A549 (cell line): ENCODE measurements at regions not wholly inside any gene's neighbourhood (a gene's known extent, or its start where the extent isn't known, plus 50 kb on each side); places are given as distances from the start of the nearest gene placed in this dataset.
"Not testable (repeated sequence)": the region's sequence is repeated elsewhere in the genome, so short reads cannot be mapped to it uniquely, and the experiment has no call there.

Experiments
- ATAC-seq, 2 experiments: fragments of 200-7000 bp in 1 of 2; fragments of >200 bp in 1 of 2; cut with Nextera tagmentation in 1 of 2; cut with Tn5 transposase in 1 of 2; 3 replicates each; pipeline versions ENCODE4 v1.8.0 to v1.9.1; 2018 to 2020; ENCODE audit warnings: mild to moderate bottlenecking in 1 of 2, moderate library complexity in 1 of 2
- CTCF ChIA-PET: fragments of 300-600 bp; sonication (Branson Sonifier 250); formaldehyde crosslinking; extraction: SDS; loops from one replicate; lab custom pipeline; 2021; ENCODE audit warnings: antibody characterized with exemption, inconsistent platforms; lab: Yijun Ruan, JAX
- POLR2A ChIA-PET: fragments of 350-600 bp; formaldehyde crosslinking; extraction: SDS; loops from one replicate; lab custom pipeline; 2021; ENCODE audit warnings: antibody characterized with exemption, inconsistent platforms; lab: Yijun Ruan, JAX
- DNase-seq, 2 experiments: peaks; one replicate each; pipeline versions ENCODE4 v3.0.0 to v3.0.0-alpha.2; 2011 to 2016; ENCODE audit warnings: low read depth in 1 of 2, low spot score in 1 of 2
- FAIRE-seq: peaks from 2 replicates; lab custom pipeline; 2011; peaks lifted over from hg19 to GRCh38; lab: Jason Lieb, UNC
- H3K27ac ChIP-seq, 2 experiments: fragments of >200 bp; sonication (Bioruptor Twin); formaldehyde crosslinking; 3 replicates each; pipeline ENCODE4 v1.5.1; 2016 to 2017
- H3K4me1 ChIP-seq: fragments of >200 bp; sonication (Bioruptor Twin); formaldehyde crosslinking; 3 replicates; pipeline ENCODE4 v1.6.1; 2016
- H3K4me2 ChIP-seq: fragments of >200 bp; sonication (Bioruptor Twin); formaldehyde crosslinking; 3 replicates; pipeline ENCODE4 v1.6.1; 2016
- H3K4me3 ChIP-seq: fragments of >200 bp; sonication (Bioruptor Twin); formaldehyde crosslinking; 3 replicates; pipeline ENCODE4 v1.5.1; 2016
- H3K9me3 ChIP-seq: fragments of >200 bp; sonication (Bioruptor Twin); formaldehyde crosslinking; 3 replicates; pipeline ENCODE4 v1.6.1; 2016
- CHD4 ChIP-seq: fragments of 200-600 bp; sonication (generic); IDR thresholded peaks from 2 replicates; pipeline ENCODE4 v1.6.1; 2016; ENCODE audit warnings: antibody characterized with exemption, mild to moderate bottlenecking, borderline replicate concordance
- EHF ChIP-seq: fragments of 250-450 bp; sonication (Bioruptor Pico); IDR thresholded peaks from 2 replicates; pipeline ENCODE4 v1.5.0; 2020; ENCODE audit warnings: mild to moderate bottlenecking
- HDAC2 ChIP-seq: fragments of 200-600 bp; sonication (generic); IDR thresholded peaks from 2 replicates; pipeline ENCODE4 v1.6.1; 2016
- HEYL ChIP-seq: fragments of 250-450 bp; sonication (Bioruptor Pico); IDR thresholded peaks from 2 replicates; pipeline ENCODE4 v1.8.0; 2021; ENCODE audit warnings: mild to moderate bottlenecking, moderate library complexity
- HOXB13 ChIP-seq: fragments of 250-450 bp; sonication (Bioruptor Pico); IDR thresholded peaks from 2 replicates; pipeline ENCODE4 v1.5.0; 2020; ENCODE audit warnings: low read depth, mild to moderate bottlenecking, moderate library complexity
- KDM1A ChIP-seq: fragments of 200-600 bp; sonication (generic); IDR thresholded peaks from 2 replicates; pipeline ENCODE4 v1.6.1; 2016; ENCODE audit warnings: low read depth, mild to moderate bottlenecking
- MAZ ChIP-seq: fragments of 150-350 bp; IDR thresholded peaks from 2 replicates; pipeline ENCODE4 v1.6.1; 2014; ENCODE audit warnings: antibody characterized with exemption, low read depth, low read length, borderline replicate concordance
- RAD21 ChIP-seq, 2 experiments: fragments of >200 bp in 1 of 2; sonication (Bioruptor Twin) in 1 of 2; formaldehyde crosslinking in 1 of 2; IDR thresholded peaks in 1 of 2; conservative IDR thresholded peaks in 1 of 2; 2 replicates in 1 of 2; 3 replicates in 1 of 2; pipeline ENCODE4 v1.6.1; 2012 to 2018; ENCODE audit warnings: inconsistent platforms in 1 of 2
- ZFP36 ChIP-seq: fragments of 450-650 bp; IDR thresholded peaks from 2 replicates; pipeline ENCODE4 v1.6.1; 2014; ENCODE audit warnings: borderline replicate concordance; ENCODE audit not compliant: partially characterized antibody
- ZNF302 ChIP-seq: fragments of 250-450 bp; sonication (Bioruptor Pico); IDR thresholded peaks from 2 replicates; pipeline ENCODE4 v1.9.0; 2021; ENCODE audit warnings: inconsistent platforms, mild to moderate bottlenecking, moderate library complexity
- WGBS: methylation state at CpG from one replicate; pipeline ENCODE4 v1.1.6; 2017; ENCODE audit errors: missing lambda C conversion rate; 5-methylcytosine and 5-hydroxymethylcytosine counted together
- TF ChIP-seq, protein P1 (sequence below): fragments of 200-600 bp; sonication (generic); IDR thresholded peaks from 2 replicates; pipeline ENCODE4 v1.6.1; 2016; ENCODE audit warnings: antibody characterized with exemption, mild to moderate bottlenecking, moderate library complexity

DNA sequence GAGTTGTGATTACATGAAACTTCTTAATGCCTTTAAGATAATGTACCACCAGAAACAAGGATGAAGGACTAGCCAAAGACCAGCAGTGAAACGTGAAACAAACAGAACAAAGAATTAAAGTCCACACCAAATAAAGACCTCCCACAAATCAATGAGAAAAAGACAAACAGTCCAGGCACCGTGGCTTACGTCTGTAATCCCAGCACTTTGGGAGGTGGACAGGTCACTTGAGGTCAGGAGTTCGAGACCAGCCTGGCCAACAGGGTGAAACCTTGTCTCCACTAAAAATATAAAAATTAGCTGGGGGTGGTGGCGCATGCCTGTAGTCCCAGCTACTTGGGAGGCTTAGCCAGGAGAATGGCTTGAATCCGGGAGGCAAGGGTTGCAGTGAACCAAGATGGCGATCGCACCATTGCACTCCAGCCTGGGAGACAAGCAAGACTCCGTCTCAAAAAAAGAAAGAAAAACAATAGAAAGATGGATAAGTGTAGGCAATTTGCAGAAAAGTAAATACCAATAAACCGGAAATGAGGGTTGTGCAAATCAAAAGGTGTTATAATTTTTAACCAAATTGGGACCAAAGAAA lies 167.8 kb upstream of the GRK3 start (continued):
- no peak for TF ChIP-seq EHF (CRISPR knock-in tag)

DNA sequence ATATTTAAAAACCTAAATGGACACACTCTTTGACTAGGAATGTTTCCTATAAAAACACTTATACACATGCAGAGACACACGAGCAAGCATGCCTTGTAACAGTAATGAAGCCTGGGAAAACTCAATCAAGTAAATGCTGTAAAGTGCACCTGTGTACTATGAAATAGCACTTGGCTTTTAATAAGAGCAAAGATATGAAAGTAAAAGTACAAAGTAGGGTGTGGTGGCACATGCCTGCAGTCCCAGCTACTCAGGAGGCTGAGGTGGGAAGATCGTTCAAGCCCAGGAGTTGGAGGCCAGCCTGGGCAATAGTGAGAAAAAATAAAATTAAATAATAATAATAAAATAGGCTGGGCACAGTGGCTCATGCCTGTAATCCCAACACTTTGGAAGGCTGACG lies 166.9 kb upstream of the GRK3 start:
- no peak for DNase-seq
- no peaks in the 10 kb centered on the region for H3K9me3 ChIP-seq
- no peak overlapping the region for H3K27ac ChIP-seq
- no peak for FAIRE-seq
- no peak for ATAC-seq
- H3K4me1 ChIP-seq = peaks cover 64% of the 10 kb centered on the region
- no peak overlapping the region for H3K4me3 ChIP-seq
- ChIA-PET POLR2A (no interaction called here), CTCF (no interaction called here)
- 78% methylated on average over 3 of the region's 3 CpGs for WGBS
- no peak overlapping the region for H3K4me2 ChIP-seq
- TF ChIP-seq ZFP36 (no peak), KDM1A (peak; percentile 22; the same call in 1 of the 2 replicates)

DNA sequence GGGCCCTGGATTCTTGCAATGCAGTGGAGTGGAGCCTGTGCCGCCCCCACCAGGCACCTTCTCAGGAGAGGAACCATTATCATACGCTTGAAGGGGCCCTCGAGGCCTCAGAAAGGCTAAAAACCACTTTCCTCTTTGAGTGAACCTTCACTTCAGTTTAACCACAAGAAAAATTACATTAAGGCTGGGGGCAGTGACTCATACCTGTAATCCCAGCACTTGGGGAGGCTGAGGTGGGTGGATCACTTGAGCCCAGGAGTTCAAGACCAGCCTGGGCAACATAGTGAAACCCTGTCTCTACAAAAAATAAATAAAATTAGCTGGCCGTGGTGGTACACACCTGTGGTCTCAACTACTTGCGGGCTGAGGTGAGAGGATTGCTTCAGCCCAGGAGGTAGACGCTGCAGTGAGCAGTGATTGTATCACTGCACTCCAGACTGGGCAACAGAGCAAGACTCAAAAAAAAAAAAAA lies 165.8 kb upstream of the GRK3 start:
- H3K9me3 ChIP-seq, ATAC-seq, FAIRE-seq, DNase-seq, POLR2A ChIA-PET, H3K4me3 ChIP-seq: not testable (repeated sequence)
- CTCF ChIA-PET = interaction anchor here (1.0 kb wide), 1 partner anchor 19 kb away, joined by 3 read pairs; no protein-coding TSS in a partner anchor
- Histone ChIP-seq H3K27ac (peak overlapping the region in 1 of 2 experiments; percentile 40; a peak in 2 of 6 replicates), H3K4me2 (peak overlapping the region; percentile 32; the same call in 1 of the 3 replicates), H3K4me1 (peaks cover 74% of the 10 kb centered on the region)
- WGBS = 91% methylated on average over 6 of the region's 6 CpGs

DNA sequence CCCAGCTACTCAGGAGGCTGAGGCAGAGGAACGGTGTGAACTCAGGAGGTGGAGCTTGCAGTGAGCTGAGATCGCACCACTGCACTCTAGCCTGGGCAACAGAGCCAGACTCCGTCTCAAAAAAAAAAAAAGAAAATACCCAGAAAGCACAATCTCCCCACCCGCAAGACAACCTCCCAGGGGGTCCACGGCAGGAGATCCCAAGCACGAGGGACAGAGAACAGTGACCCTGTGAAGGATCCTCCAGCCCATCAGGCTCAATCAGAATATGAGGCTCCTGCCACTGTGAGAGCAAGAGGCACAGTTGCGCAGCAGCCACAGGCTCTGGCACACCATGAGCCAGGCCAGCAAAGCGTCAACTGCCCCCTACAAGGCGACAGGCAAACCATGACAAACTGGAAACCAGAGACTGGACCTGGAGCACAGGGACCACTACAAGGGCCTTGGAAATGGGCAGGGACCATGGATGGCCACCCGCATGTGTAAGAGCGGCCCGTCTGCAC lies 164.8 kb upstream of the GRK3 start:
- POLR2A ChIA-PET = no interaction called here
- Histone ChIP-seq H3K27ac (peak overlapping the region; percentile 78 to 98; a peak in 4 of 6 replicates), H3K9me3 (no peaks in the 10 kb centered on the region), H3K4me1 (peaks cover 74% of the 10 kb centered on the region), H3K4me3 (no peak overlapping the region), H3K4me2 (peak overlapping the region; percentile 80; the same call in 1 of the 3 replicates)
- no peak for DNase-seq
- WGBS = 89% methylated on average over 10 of the region's 12 CpGs
- no peak for ATAC-seq
- FAIRE-seq = no peak
- CTCF ChIA-PET = interaction anchor here (0.9 to 1.3 kb wide), 3 partner anchors 9 to 20 kb away, joined by 3 to 4 read pairs (median 4); no protein-coding TSS in a partner anchor
- TF ChIP-seq RAD21 (conservative IDR thresholded peaks at IDR 0.05 in 1 of 2, IDR thresholded peaks at IDR 0.05 in 1 of 2) (no peak), HEYL (CRISPR knock-in tag) (no peak), EHF (CRISPR knock-in tag) (no peak), ZFP36 (no peak)

DNA sequence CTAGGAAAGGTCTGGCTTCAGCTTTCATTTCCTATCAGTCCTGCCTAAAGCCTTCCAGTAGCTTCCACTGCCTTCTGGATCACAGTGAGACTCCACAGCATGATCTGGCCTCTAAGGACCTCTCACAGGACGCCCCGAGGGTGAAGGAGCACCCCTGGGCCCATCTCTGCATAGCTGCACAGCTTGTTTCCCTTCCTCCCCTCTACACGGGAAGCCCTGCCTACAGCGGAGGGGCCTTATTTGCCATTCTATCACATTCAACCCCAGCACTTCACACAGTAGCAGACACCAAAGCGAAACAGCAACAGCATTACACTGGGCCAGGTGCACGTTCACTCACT lies 162.3 kb upstream of the GRK3 start:
- Histone ChIP-seq H3K4me3 (no peak overlapping the region), H3K27ac (peak overlapping the region; percentile 95 to 98; a peak in 5 of 6 replicates), H3K9me3 (no peaks in the 10 kb centered on the region), H3K4me1 (peaks cover 57% of the 10 kb centered on the region)
- ATAC-seq (no peak), FAIRE-seq (no peak)
- WGBS = 91% methylated on average over 6 of the region's 6 CpGs
- POLR2A ChIA-PET = no interaction called here
- CTCF ChIA-PET = interaction anchor here (0.8 to 1.6 kb wide), 2 partner anchors 16 to 60 kb away, joined by 3 read pairs; no protein-coding TSS in a partner anchor
- no peak for TF ChIP-seq ZNF302 (CRISPR knock-in tag)
- TF ChIP-seq MAZ = no peak
- TF ChIP-seq, all 56 proteins: peak for 0
- H3K4me2 ChIP-seq = peak overlapping the region; percentile 98
- no peak for DNase-seq

DNA sequence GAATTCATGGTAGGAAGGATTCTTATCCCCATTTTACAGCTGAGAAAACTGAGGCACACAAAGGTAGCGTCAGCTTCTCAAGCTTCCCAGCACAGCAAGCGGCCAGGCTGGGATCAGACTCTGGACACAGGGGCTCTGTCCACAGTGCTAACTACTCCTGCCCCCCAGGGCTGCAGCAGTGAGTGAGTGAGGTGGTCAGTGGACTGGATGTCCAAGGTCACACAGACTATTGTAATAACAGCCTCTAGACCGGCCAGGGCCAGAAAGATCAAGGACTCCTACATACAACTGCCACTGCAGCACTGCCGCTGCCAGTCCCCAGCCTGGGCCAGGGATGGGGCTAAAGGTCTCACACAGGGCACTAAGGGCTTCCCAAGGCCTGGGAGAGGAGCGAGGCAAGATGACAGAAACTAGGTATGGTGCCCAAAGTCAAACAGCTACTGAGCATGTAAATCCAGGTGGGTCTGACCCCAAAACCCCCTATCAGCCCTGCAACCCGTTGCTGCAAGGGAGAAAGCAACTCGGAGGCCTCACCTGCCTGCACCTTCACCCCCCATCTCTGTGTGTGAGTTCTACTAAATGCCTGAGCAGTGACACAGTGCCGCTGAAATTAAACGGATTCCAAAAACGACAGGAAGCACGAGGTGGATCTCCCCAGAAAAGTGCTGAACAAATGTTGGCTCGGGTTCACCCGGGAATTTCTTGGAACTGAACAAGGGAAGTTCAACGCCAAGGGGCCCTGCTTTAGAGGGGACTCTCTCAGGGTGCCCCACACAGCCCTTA lies 161.8 kb upstream of the GRK3 start:
- H3K4me1 ChIP-seq = peaks cover 54% of the 10 kb centered on the region
- ATAC-seq (peak in 1 of 2 experiments; percentile 1; a peak in 1 of 6 replicates), DNase-seq (no peak), FAIRE-seq (no peak)
- peak overlapping the region; percentile 95 to 98 for H3K27ac ChIP-seq
- H3K9me3 ChIP-seq = no peaks in the 10 kb centered on the region
- H3K4me3 ChIP-seq = peak overlapping the region; percentile 98
- POLR2A ChIA-PET = no interaction called here
- WGBS = 33% methylated on average over 11 of the region's 14 CpGs
- H3K4me2 ChIP-seq = peak overlapping the region; percentile 98
- CTCF ChIA-PET = interaction anchor here (1.6 kb wide), 1 partner anchor 17 kb away, joined by 3 read pairs; no protein-coding TSS in a partner anchor
- TF ChIP-seq HDAC2 (peak; percentile 72; the same call in 1 of the 2 replicates), HOXB13 (CRISPR knock-in tag) (no peak), CHD4 (0 out of 2 replicates have a peak, but pooled peaks have one; percentile 44), KDM1A (peak; percentile 95; the same call in 1 of the 2 replicates)
- TF ChIP-seq, protein P1, sequence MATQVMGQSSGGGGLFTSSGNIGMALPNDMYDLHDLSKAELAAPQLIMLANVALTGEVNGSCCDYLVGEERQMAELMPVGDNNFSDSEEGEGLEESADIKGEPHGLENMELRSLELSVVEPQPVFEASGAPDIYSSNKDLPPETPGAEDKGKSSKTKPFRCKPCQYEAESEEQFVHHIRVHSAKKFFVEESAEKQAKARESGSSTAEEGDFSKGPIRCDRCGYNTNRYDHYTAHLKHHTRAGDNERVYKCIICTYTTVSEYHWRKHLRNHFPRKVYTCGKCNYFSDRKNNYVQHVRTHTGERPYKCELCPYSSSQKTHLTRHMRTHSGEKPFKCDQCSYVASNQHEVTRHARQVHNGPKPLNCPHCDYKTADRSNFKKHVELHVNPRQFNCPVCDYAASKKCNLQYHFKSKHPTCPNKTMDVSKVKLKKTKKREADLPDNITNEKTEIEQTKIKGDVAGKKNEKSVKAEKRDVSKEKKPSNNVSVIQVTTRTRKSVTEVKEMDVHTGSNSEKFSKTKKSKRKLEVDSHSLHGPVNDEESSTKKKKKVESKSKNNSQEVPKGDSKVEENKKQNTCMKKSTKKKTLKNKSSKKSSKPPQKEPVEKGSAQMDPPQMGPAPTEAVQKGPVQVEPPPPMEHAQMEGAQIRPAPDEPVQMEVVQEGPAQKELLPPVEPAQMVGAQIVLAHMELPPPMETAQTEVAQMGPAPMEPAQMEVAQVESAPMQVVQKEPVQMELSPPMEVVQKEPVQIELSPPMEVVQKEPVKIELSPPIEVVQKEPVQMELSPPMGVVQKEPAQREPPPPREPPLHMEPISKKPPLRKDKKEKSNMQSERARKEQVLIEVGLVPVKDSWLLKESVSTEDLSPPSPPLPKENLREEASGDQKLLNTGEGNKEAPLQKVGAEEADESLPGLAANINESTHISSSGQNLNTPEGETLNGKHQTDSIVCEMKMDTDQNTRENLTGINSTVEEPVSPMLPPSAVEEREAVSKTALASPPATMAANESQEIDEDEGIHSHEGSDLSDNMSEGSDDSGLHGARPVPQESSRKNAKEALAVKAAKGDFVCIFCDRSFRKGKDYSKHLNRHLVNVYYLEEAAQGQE = peak; percentile 30; the same call in 1 of the 2 replicates
